PFSK-1 (cell line): ENCODE measurements at regions not wholly inside any gene's neighbourhood (a gene's known extent, or its start where the extent isn't known, plus 50 kb on each side); places are given as distances from the start of the nearest gene placed in this dataset.

ENCODE experiments used
- FOXP2 ChIP-seq: optimal IDR thresholded peaks from 2 replicates; pipeline ENCODE3; 2011; ENCODE audit warnings: borderline replicate concordance, control low read depth, inconsistent platforms; ENCODE audit not compliant: insufficient read depth; ENCODE audit errors: extremely low read length, extremely low read depth
- POLR2AphosphoS5 ChIP-seq: IDR thresholded peaks from 2 replicates; pipeline ENCODE4 v1.6.1; 2012; ENCODE audit warnings: low read depth, mild to moderate bottlenecking, control low read depth, low read length, moderate library complexity
- REST ChIP-seq, 2 experiments: IDR thresholded peaks; 2 replicates each; pipeline versions ENCODE4 v1.6.1 to v1.8.0; 2011 to 2012; ENCODE audit warnings: low read depth in 2 of 2, low read length in 2 of 2, control low read depth in 1 of 2, inconsistent platforms in 1 of 2, mild to moderate bottlenecking in 1 of 2, moderate library complexity in 1 of 2; ENCODE audit not compliant: insufficient read depth in 1 of 2
- SIN3A ChIP-seq: IDR thresholded peaks from 2 replicates; pipeline ENCODE4 v1.6.1; 2012; ENCODE audit warnings: mild to moderate bottlenecking, low read length, moderate library complexity, borderline replicate concordance; ENCODE audit not compliant: insufficient read depth
- TAF1 ChIP-seq: IDR thresholded peaks from 2 replicates; pipeline ENCODE4 v1.6.1; 2012; ENCODE audit warnings: low read length, control low read depth, borderline replicate concordance; ENCODE audit not compliant: insufficient read depth

GRCh38 chr9:107735821-107736220, 246.3 kb upstream of the KLF4 start:
- TF ChIP-seq POLR2AphosphoS5 (no peak), SIN3A (no peak), REST (IDR thresholded peaks at IDR 0.05; ENCODE audit: insufficient read depth in 1 of 2, low read depth in 2 of 2, low read length in 2 of 2) (no peak), TAF1 (no peak), FOXP2 (no peak)
